Activated CD4-positive, alpha-beta T cell treated with anti-CD3 and anti-CD28 coated beads for 1 hour (primary cell): ENCODE measurements at regions not wholly inside any gene's neighbourhood (a gene's known extent, or its start where the extent isn't known, plus 50 kb on each side); places are given as distances from the start of the nearest gene placed in this dataset.
"Not testable (repeated sequence)": the region's sequence is repeated elsewhere in the genome, so short reads cannot be mapped to it uniquely, and the experiment has no call there.

ENCODE experiments used
- DNase-seq: peaks from one replicate; pipeline ENCODE4 v3.0.0-alpha.2; 2020

- DNase-seq = no peak
These were observed 180.4 kb upstream of the PPP1R26 start for GRCh38 chr9:135299239-135299590.

GRCh38 chr9:135299651-135300345, 179.8 kb upstream of the PPP1R26 start:
- DNase-seq = no peak

- no peak for DNase-seq
These were observed 179.0 kb upstream of the PPP1R26 start for GRCh38 chr9:135300346-135301141.

- DNase-seq = no peak
These were observed 178.0 kb upstream of the PPP1R26 start for GRCh38 chr9:135301271-135302263.

GRCh38 chr9:135302329-135303279, 177.0 kb upstream of the PPP1R26 start:
- no peak for DNase-seq

GRCh38 chr9:135303280-135303647, 176.3 kb upstream of the PPP1R26 start:
- no peak for DNase-seq

GRCh38 chr9:135303865-135304499, 175.6 kb upstream of the PPP1R26 start:
- no peak for DNase-seq

GRCh38 chr9:135304886-135305285, 174.7 kb upstream of the PPP1R26 start:
- DNase-seq = no peak

GRCh38 chr9:135305546-135306180, 173.9 kb upstream of the PPP1R26 start:
- DNase-seq = no peak

- DNase-seq = no peak
These were observed 172.9 kb upstream of the PPP1R26 start for GRCh38 chr9:135306699-135307098.

GRCh38 chr9:135307300-135307699, 172.3 kb upstream of the PPP1R26 start:
- DNase-seq = no peak

GRCh38 chr9:135307919-135308318, 171.7 kb upstream of the PPP1R26 start:
- DNase-seq = not testable (repeated sequence)

GRCh38 chr9:135308821-135309762, 170.5 kb upstream of the PPP1R26 start:
- no peak for DNase-seq

- no peak for DNase-seq
These were observed 169.8 kb upstream of the PPP1R26 start for GRCh38 chr9:135309763-135310125.

GRCh38 chr9:135310134-135310533, 169.4 kb upstream of the PPP1R26 start:
- DNase-seq = no peak

GRCh38 chr9:135315572-135315971, 164.0 kb upstream of the PPP1R26 start:
- no peak for DNase-seq

- no peak for DNase-seq
These were observed 159.3 kb upstream of the PPP1R26 start for GRCh38 chr9:135320331-135320730.

GRCh38 chr9:135320943-135321342, 158.6 kb upstream of the PPP1R26 start:
- no peak for DNase-seq

GRCh38 chr9:135321580-135321979, 158.0 kb upstream of the PPP1R26 start:
- DNase-seq = no peak

GRCh38 chr9:135324329-135324728, 155.3 kb upstream of the PPP1R26 start:
- DNase-seq = no peak
